Pancreas (tissue), 10 donors: ENCODE measurements at regions not wholly inside any gene's neighbourhood (a gene's known extent, or its start where the extent isn't known, plus 50 kb on each side); places are given as distances from the start of the nearest gene placed in this dataset.
"Not testable (repeated sequence)": the region's sequence is repeated elsewhere in the genome, so short reads cannot be mapped to it uniquely, and the experiment has no call there.

Source experiments
- ATAC-seq, 4 donors: fragments of 200-7000 bp; cut with Tn5 transposase; one replicate each; pipeline versions ENCODE4 v1.8.0 to v1.9.1; 2020; ENCODE audit warnings: mild to moderate bottlenecking in 4 of 4, moderate library complexity in 4 of 4
- DNase-seq, 6 donors: peaks; one replicate each; pipeline ENCODE4 v3.0.0-alpha.2; 2020
- FAIRE-seq: peaks from 2 replicates; lab custom pipeline; 2012; peaks lifted over from hg19 to GRCh38; lab: Jason Lieb, UNC
- H3K27ac ChIP-seq, 4 donors: fragments of 200-600 bp; sonication (generic); 1 replicate in 3 of 4; 2 replicates in 1 of 4; pipeline versions ENCODE4 v1.5.0 to v1.8.0; 2020
- H3K27me3 ChIP-seq, 4 donors: fragments of 200-600 bp; one replicate each; pipeline ENCODE4 v1.8.0; 2021
- H3K36me3 ChIP-seq, 3 donors: fragments of 200-600 bp; sonication (generic) in 1 of 3; one replicate each; pipeline versions ENCODE4 v1.5.0 to v1.8.0; 2020 to 2021
- H3K4me1 ChIP-seq, 3 donors: fragments of 200-600 bp; one replicate each; pipeline ENCODE4 v1.8.0; 2021
- H3K4me3 ChIP-seq, 4 donors: fragments of 200-600 bp; sonication (generic) in 2 of 4; one replicate each; pipeline versions ENCODE4 v1.5.0 to v1.8.0; 2020 to 2021
- H3K9me3 ChIP-seq, 4 donors: fragments of 200-600 bp; one replicate each; pipeline ENCODE4 v1.8.0; 2021
- CTCF ChIP-seq, 4 donors: fragments of 200-600 bp; sonication (generic) in 3 of 4; IDR thresholded peaks; one replicate each; pipeline versions ENCODE4 v1.5.0 to v1.8.0; 2021; ENCODE audit warnings: antibody characterized with exemption in 4 of 4
- WGBS, 2 donors: extraction: QIAGEN DNeasy Blood & Tissue Kit; methylation state at CpG; one replicate each; pipeline ENCODE4 v1.1.7; 2013; 5-methylcytosine and 5-hydroxymethylcytosine counted together
- intact Hi-C, 3 donors: fragments of 100-400 bp; cut with DNase I; formaldehyde crosslinking; loops; one replicate each; pipeline versions ENCODE4 v1.11.1 to v1.14.2; 2022
- donor health status: healthy with polysubstance abuse.
- donor health status: DM: no; HTN: no; CAD: no; lungs with moderate emphysema.
- donor health status: DM: no; HTN: no; CAD: no.
- donor health status: control.
- donor health status: control.
- donor health status: Bipolar disorder and iron deficiency.
- donor health status: DM: yes; HTN: yes; CAD: no.
- donor health status: DM: no; HTN: no; CAD: no.
- donor health status: DM: no; HTN: no; CAD: no.
- donor health status: DM: yes; HTN: yes; CAD: no.

GRCh38 chrX:40368611-40369061, 212.1 kb upstream of the ATP6AP2 start:
- H3K27ac ChIP-seq, result no peak overlapping the region
- H3K36me3 ChIP-seq, result no peaks in the 10 kb centered on the region
- FAIRE-seq, result no peak
- H3K4me3 ChIP-seq, result no peak overlapping the region
- no peak for DNase-seq
- intact Hi-C loops, result no loop called here
- peaks cover 0 to 12% (median 0%) of the 10 kb centered on the region in 4 donors for H3K27me3 ChIP-seq
- peaks cover 0 to 5% (median 0%) of the 10 kb centered on the region in 4 donors for H3K9me3 ChIP-seq
- H3K4me1 ChIP-seq, result no peaks in the 10 kb centered on the region
- no peak for ATAC-seq
- 64 to 73% methylated on average over 6 of the region's 6 CpGs for WGBS, 2 donors
- no peak for TF ChIP-seq CTCF (IDR thresholded peaks at IDR 0.05)

- DNase-seq (no peak), FAIRE-seq (no peak), ATAC-seq (no peak)
- Histone ChIP-seq H3K27me3 (peaks cover 0 to 9% (median 0%) of the 10 kb centered on the region in 4 donors), H3K9me3 (peaks cover 0 to 5% (median 0%) of the 10 kb centered on the region in 4 donors), H3K27ac (no peak overlapping the region), H3K36me3 (no peaks in the 10 kb centered on the region), H3K4me3 (no peak overlapping the region), H3K4me1 (no peaks in the 10 kb centered on the region)
- intact Hi-C loops, result no loop called here
- WGBS, 2 donors, result 67 to 72% methylated on average over 3 of the region's 3 CpGs
- TF ChIP-seq CTCF (IDR thresholded peaks at IDR 0.05), result no peak
Observed at GRCh38 chrX:40366661-40367060, 214.1 kb upstream of the ATP6AP2 start.

GRCh38 chrX:40362291-40362690, 218.5 kb upstream of the ATP6AP2 start:
- H3K36me3 ChIP-seq, H3K4me3 ChIP-seq, H3K9me3 ChIP-seq, ATAC-seq, intact Hi-C loops, H3K4me1 ChIP-seq, DNase-seq, H3K27ac ChIP-seq, H3K27me3 ChIP-seq, FAIRE-seq: not testable (repeated sequence)
- 88 to 90% methylated on average over 14 of the region's 14 CpGs for WGBS, 2 donors

GRCh38 chrX:40360557-40360956, 220.2 kb upstream of the ATP6AP2 start:
- intact Hi-C loops, result no loop called here
- no peak for FAIRE-seq
- no peak for ATAC-seq

GRCh38 chrX:40359593-40359992, 221.2 kb upstream of the ATP6AP2 start:
- Histone ChIP-seq H3K27ac (no peak overlapping the region), H3K4me3 (no peak overlapping the region), H3K9me3 (no peaks in the 10 kb centered on the region), H3K4me1 (no peaks in the 10 kb centered on the region), H3K36me3 (no peaks in the 10 kb centered on the region), H3K27me3 (peaks cover 0 to 7% (median 0%) of the 10 kb centered on the region in 4 donors)
- intact Hi-C loops, result no loop called here
- 85 to 89% methylated on average over 17 of the region's 17 CpGs for WGBS, 2 donors
- FAIRE-seq (no peak), ATAC-seq (no peak), DNase-seq (no peak)
- TF ChIP-seq CTCF (IDR thresholded peaks at IDR 0.05), result no peak

More at GRCh38 chrX:40360557-40360956, 220.2 kb upstream of the ATP6AP2 start:
- 88 to 92% methylated on average over 24 of the region's 24 CpGs for WGBS, 2 donors
- H3K27me3 ChIP-seq, result peaks cover 0 to 9% (median 0%) of the 10 kb centered on the region in 4 donors
- DNase-seq, result no peak
- no peaks in the 10 kb centered on the region for H3K4me1 ChIP-seq
- H3K4me3 ChIP-seq, result no peak overlapping the region
- H3K36me3 ChIP-seq, result no peaks in the 10 kb centered on the region
- no peak overlapping the region for H3K27ac ChIP-seq
- TF ChIP-seq CTCF (IDR thresholded peaks at IDR 0.05), result no peak
- H3K9me3 ChIP-seq, result peaks cover 0 to 5% (median 0%) of the 10 kb centered on the region in 4 donors
